Effector CD8-positive, alpha-beta T cell (primary cell): ENCODE measurements at regions not wholly inside any gene's neighbourhood (a gene's known extent, or its start where the extent isn't known, plus 50 kb on each side); places are given as distances from the start of the nearest gene placed in this dataset.
"Not testable (repeated sequence)": the region's sequence is repeated elsewhere in the genome, so short reads cannot be mapped to it uniquely, and the experiment has no call there.

Source experiments
- DNase-seq: peaks from one replicate; lab custom pipeline; 2025; lab: John Stamatoyannopoulos, UW

- DNase-seq, result no peak
These were observed 1941.6 kb upstream of the C9orf72 start for GRCh38 chr9:29514862-29515261.

- no peak for DNase-seq
These were observed 1975.2 kb upstream of the C9orf72 start for GRCh38 chr9:29548436-29548835.

- no peak for DNase-seq
These were observed 1982.2 kb upstream of the C9orf72 start for GRCh38 chr9:29555502-29555901.

GRCh38 chr9:29556317-29556716 is 1983.0 kb upstream of the C9orf72 start:
- DNase-seq, result no peak

- DNase-seq, result no peak
These were observed 1983.5 kb upstream of the C9orf72 start for GRCh38 chr9:29556746-29557145.

GRCh38 chr9:29564564-29564963 is 1991.3 kb upstream of the C9orf72 start:
- DNase-seq, result no peak

- no peak for DNase-seq
These were observed 2001.9 kb upstream of the C9orf72 start for GRCh38 chr9:29575219-29575618.

GRCh38 chr9:29588361-29588760 is 2015.1 kb upstream of the C9orf72 start:
- DNase-seq, result no peak

GRCh38 chr9:29609282-29609681 is 2036.0 kb upstream of the C9orf72 start:
- DNase-seq, result no peak

- DNase-seq, result no peak
These were observed 2040.5 kb upstream of the C9orf72 start for GRCh38 chr9:29613773-29614172.

- no peak for DNase-seq
These were observed 2043.6 kb upstream of the C9orf72 start for GRCh38 chr9:29616844-29617243.

GRCh38 chr9:29625292-29625731 is 2052.0 kb upstream of the C9orf72 start:
- no peak for DNase-seq

GRCh38 chr9:29625931-29626330 is 2052.7 kb upstream of the C9orf72 start:
- no peak for DNase-seq

GRCh38 chr9:29628856-29629255 is 2055.6 kb upstream of the C9orf72 start:
- not testable (repeated sequence) for DNase-seq

GRCh38 chr9:29637471-29638237 is 2064.4 kb upstream of the C9orf72 start:
- no peak for DNase-seq

- DNase-seq, result no peak
These were observed 2067.2 kb upstream of the C9orf72 start for GRCh38 chr9:29640507-29640906.

- no peak for DNase-seq
These were observed 2071.2 kb upstream of the C9orf72 start for GRCh38 chr9:29644514-29644913.

GRCh38 chr9:29647451-29647850 is 2074.2 kb upstream of the C9orf72 start:
- no peak for DNase-seq

- no peak for DNase-seq
These were observed 2074.9 kb upstream of the C9orf72 start for GRCh38 chr9:29648132-29648531.

- DNase-seq, result no peak
These were observed 2075.3 kb upstream of the C9orf72 start for GRCh38 chr9:29648601-29649000.

GRCh38 chr9:29656641-29657406 is 2083.5 kb upstream of the C9orf72 start:
- no peak for DNase-seq

GRCh38 chr9:29657821-29658220 is 2084.5 kb upstream of the C9orf72 start:
- DNase-seq, result no peak

GRCh38 chr9:29659014-29659413 is 2085.7 kb upstream of the C9orf72 start:
- DNase-seq, result no peak
